Ascending aorta (tissue), 2 donors: ENCODE measurements at regions not wholly inside any gene's neighbourhood (a gene's known extent, or its start where the extent isn't known, plus 50 kb on each side); places are given as distances from the start of the nearest gene placed in this dataset.

Experiments
- DNase-seq, 2 donors: peaks; one replicate each; pipeline ENCODE4 v3.0.0-alpha.2; 2019; ENCODE audit warnings: low spot score in 2 of 2
- H3K27ac ChIP-seq, 2 donors: fragments of 200-600 bp; sonication (generic); one replicate each; pipeline ENCODE4 v1.5.1; 2016 to 2017; ENCODE audit warnings: mild to moderate bottlenecking in 1 of 2
- H3K27me3 ChIP-seq: fragments of 200-600 bp; sonication (generic); one replicate; pipeline ENCODE4 v1.5.1; 2017
- H3K36me3 ChIP-seq, 2 donors: fragments of 200-600 bp; sonication (generic); one replicate each; pipeline ENCODE4 v1.5.1; 2016
- H3K4me1 ChIP-seq, 2 donors: fragments of 200-600 bp; sonication (generic); one replicate each; pipeline ENCODE4 v1.5.1; 2016 to 2017; ENCODE audit warnings: mild to moderate bottlenecking in 1 of 2
- H3K4me3 ChIP-seq, 2 donors: fragments of 200-600 bp; sonication (generic); one replicate each; pipeline ENCODE4 v1.5.1; 2016 to 2017; ENCODE audit warnings: mild to moderate bottlenecking in 1 of 2
- H3K9me3 ChIP-seq, 2 donors: fragments of 200-600 bp; sonication (generic); one replicate each; pipeline ENCODE4 v1.5.1; 2016
- CTCF ChIP-seq, 3 experiments: fragments of 200-600 bp in 2 of 3; fragments of 450-650 bp in 1 of 3; sonication (generic) in 2 of 3; IDR thresholded peaks; one replicate each; pipeline ENCODE4 v1.5.1; 2016 to 2019; ENCODE audit warnings: antibody characterized with exemption in 3 of 3, mild to moderate bottlenecking in 1 of 3, moderate library complexity in 1 of 3
- intact Hi-C: fragments of 100-400 bp; cut with DNase I; formaldehyde crosslinking; loops from one replicate; pipeline ENCODE4 v1.15.1; 2023

DNA sequence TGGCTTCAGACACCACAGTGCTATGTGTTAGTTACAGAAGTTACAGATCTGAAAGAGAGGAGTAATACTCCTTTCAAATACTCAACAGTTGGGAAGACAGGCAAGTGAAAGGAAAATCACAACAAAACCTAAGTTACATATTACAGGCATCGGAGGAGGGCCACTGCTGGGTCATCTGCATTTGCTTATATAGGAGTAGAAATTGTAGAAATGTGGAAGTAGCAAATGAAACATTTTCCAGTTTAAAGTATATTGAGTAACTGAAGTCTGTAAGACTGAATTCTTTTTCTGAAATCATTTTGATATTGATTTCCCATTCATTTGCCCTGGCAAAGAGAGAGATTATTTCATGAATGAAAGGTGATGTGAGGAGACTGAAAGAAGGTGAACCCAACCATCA, 201.7 kb downstream of the SPRY1 start:
- intact Hi-C loops, result no loop called here
- no peak for TF ChIP-seq CTCF (IDR thresholded peaks at IDR 0.05)
- H3K27ac ChIP-seq, result no peak overlapping the region
- H3K4me1 ChIP-seq, result no peaks in the 10 kb centered on the region
- DNase-seq, result no peak
- H3K27me3 ChIP-seq, result no peaks in the 10 kb centered on the region
- no peak overlapping the region for H3K4me3 ChIP-seq
- no peaks in the 10 kb centered on the region for H3K9me3 ChIP-seq
- H3K36me3 ChIP-seq, result no peaks in the 10 kb centered on the region

- no peak for DNase-seq
- H3K9me3 ChIP-seq, result no peaks in the 10 kb centered on the region
- no peaks in the 10 kb centered on the region for H3K27me3 ChIP-seq
- no peak overlapping the region for H3K4me3 ChIP-seq
- no peaks in the 10 kb centered on the region for H3K36me3 ChIP-seq
- intact Hi-C loops, result no loop called here
- peak overlapping the region in 1 of 2 donors; percentile 42 for H3K27ac ChIP-seq
- no peaks in the 10 kb centered on the region for H3K4me1 ChIP-seq
- TF ChIP-seq CTCF (IDR thresholded peaks at IDR 0.05), result no peak
Measured at GRCh38 chr4:123599061-123599919, 202.7 kb downstream of the SPRY1 start.

DNA sequence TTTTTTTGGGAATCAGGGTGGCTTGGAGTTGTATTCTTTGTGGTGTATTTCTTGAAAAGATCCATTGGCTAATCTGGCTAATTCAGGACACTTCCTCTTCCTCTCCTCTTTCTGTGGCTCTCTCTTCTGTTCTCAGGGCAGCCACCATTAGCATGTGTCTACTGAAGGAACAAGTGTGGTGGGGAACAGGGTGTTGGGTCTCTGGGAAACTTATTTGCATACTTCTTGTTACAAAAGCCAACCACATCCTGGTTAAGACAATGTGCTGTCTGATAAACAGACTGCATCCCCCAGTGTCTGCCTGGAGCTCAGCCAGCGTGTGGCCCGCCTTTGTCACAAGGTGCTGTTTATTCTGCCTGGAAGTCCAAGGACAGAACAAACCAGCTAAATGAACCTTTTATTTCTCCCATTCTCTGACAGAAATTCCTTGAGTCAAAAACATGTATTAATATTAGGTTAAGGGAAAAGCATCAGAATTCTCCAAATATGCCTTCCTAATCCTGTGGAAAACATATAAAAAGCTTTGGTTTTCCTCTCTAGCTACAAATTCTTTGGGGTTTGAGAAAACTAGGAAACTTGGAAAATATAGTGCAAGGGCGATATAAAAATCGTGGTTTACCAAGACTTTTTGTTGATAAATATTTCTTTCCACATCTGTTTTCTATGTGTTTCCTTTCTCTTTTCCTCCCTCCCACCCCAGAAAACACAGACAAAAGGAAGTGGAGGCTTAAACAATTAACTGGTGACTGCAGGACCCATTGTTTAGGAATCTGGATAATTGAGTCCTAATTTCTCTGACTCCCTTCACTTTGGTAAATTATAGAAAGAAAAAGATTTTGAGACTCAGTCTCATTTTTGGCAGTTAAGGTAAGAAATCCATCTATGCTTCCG, 203.6 kb downstream of the SPRY1 start:
- Histone ChIP-seq H3K27me3 (no peaks in the 10 kb centered on the region), H3K27ac (peak overlapping the region in 1 of 2 donors; percentile 42), H3K4me1 (no peaks in the 10 kb centered on the region), H3K4me3 (no peak overlapping the region), H3K9me3 (no peaks in the 10 kb centered on the region), H3K36me3 (no peaks in the 10 kb centered on the region)
- intact Hi-C loops, result loop anchor here (5.0 kb wide), 1 partner anchor 38 kb away; no protein-coding TSS in a partner anchor
- peak; percentile 10 to 83 for DNase-seq
- TF ChIP-seq CTCF (IDR thresholded peaks at IDR 0.05), result no peak

GRCh38 chr4:123600987-123601904, 204.7 kb downstream of the SPRY1 start:
- no peak for TF ChIP-seq CTCF (IDR thresholded peaks at IDR 0.05)
- Histone ChIP-seq H3K9me3 (no peaks in the 10 kb centered on the region), H3K27me3 (no peaks in the 10 kb centered on the region), H3K36me3 (no peaks in the 10 kb centered on the region), H3K4me3 (no peak overlapping the region), H3K27ac (no peak overlapping the region), H3K4me1 (no peaks in the 10 kb centered on the region)
- DNase-seq, result no peak
- intact Hi-C loops, result loop anchor here (5.0 kb wide), 1 partner anchor 39 kb away; no protein-coding TSS in a partner anchor

- Histone ChIP-seq H3K9me3 (no peaks in the 10 kb centered on the region), H3K4me1 (no peaks in the 10 kb centered on the region), H3K36me3 (no peaks in the 10 kb centered on the region), H3K27ac (no peak overlapping the region), H3K4me3 (no peak overlapping the region), H3K27me3 (no peaks in the 10 kb centered on the region)
- TF ChIP-seq CTCF (IDR thresholded peaks at IDR 0.05), result no peak
- intact Hi-C loops, result loop anchor here (5.0 kb wide), 1 partner anchor 40 kb away; no protein-coding TSS in a partner anchor
- no peak for DNase-seq
Measured at GRCh38 chr4:123602007-123602406, 205.4 kb downstream of the SPRY1 start.
